Right lung (tissue), 2 donors: ENCODE measurements at regions not wholly inside any gene's neighbourhood (a gene's known extent, or its start where the extent isn't known, plus 50 kb on each side); places are given as distances from the start of the nearest gene placed in this dataset.

ENCODE experiments used
- DNase-seq, 2 donors: peaks; one replicate each; pipeline ENCODE4 v3.0.0-alpha.2; 2013

GRCh38 chr14:79961197-79961596 is 250.1 kb downstream of the DIO2 start:
- no peak for DNase-seq

- no peak for DNase-seq
Observed at GRCh38 chr14:79960288-79960687, 251.0 kb downstream of the DIO2 start.

GRCh38 chr14:79951572-79951971 is 259.7 kb downstream of the DIO2 start:
- no peak for DNase-seq

GRCh38 chr14:79949906-79950305 is 261.4 kb downstream of the DIO2 start:
- no peak for DNase-seq

- DNase-seq = no peak
Observed at GRCh38 chr14:79947440-79948054, 263.8 kb downstream of the DIO2 start.

GRCh38 chr14:79939235-79939634 is 272.1 kb downstream of the DIO2 start:
- no peak for DNase-seq

- DNase-seq = no peak
Observed at GRCh38 chr14:79938185-79938584, 273.1 kb downstream of the DIO2 start.

GRCh38 chr14:79937433-79937832 is 273.9 kb downstream of the DIO2 start:
- DNase-seq = no peak

GRCh38 chr14:79924551-79924950 is 286.8 kb downstream of the DIO2 start:
- peak; percentile 6 to 12 for DNase-seq

- DNase-seq = no peak
Observed at GRCh38 chr14:79920180-79920692, 291.1 kb downstream of the DIO2 start.
